ENCODE measurements at regions not wholly inside any gene's neighbourhood (a gene's known extent, or its start where the extent isn't known, plus 50 kb on each side); places are given as distances from the start of the nearest gene placed in this dataset.
"Not testable (repeated sequence)": the region's sequence is repeated elsewhere in the genome, so short reads cannot be mapped to it uniquely, and the experiment has no call there.

- no peak for TF ChIP-seq CTCF (conservative IDR thresholded peaks at IDR 0.05; ENCODE audit: low read depth, low read length)
- H3K4me3 ChIP-seq (ENCODE audit: low read depth, low read length), result no peak overlapping the region
- DNase-seq (ENCODE audit: low read depth), result no peak
Measured at GRCh38 chr10:42380926-42381547, 257.3 kb downstream of the ZNF33B start.

GRCh38 chr10:42367532-42368230, 270.7 kb downstream of the ZNF33B start:
- no peak for TF ChIP-seq CTCF (conservative IDR thresholded peaks at IDR 0.05; ENCODE audit: low read depth, low read length)
- peak; percentile 99 for DNase-seq (ENCODE audit: low read depth)
- H3K4me3 ChIP-seq (ENCODE audit: low read depth, low read length), result peak overlapping the region; percentile 81

- H3K4me3 ChIP-seq (ENCODE audit: low read depth, low read length), result no peak overlapping the region
- no peak for DNase-seq (ENCODE audit: low read depth)
- TF ChIP-seq CTCF (conservative IDR thresholded peaks at IDR 0.05; ENCODE audit: low read depth, low read length), result no peak
Measured at GRCh38 chr10:42351745-42352144, 286.6 kb downstream of the ZNF33B start.

GRCh38 chr10:42336593-42337337, 301.6 kb downstream of the ZNF33B start:
- H3K4me3 ChIP-seq (ENCODE audit: low read depth, low read length); DNase-seq (ENCODE audit: low read depth): not testable (repeated sequence)

GRCh38 chr10:42335653-42336296, 302.6 kb downstream of the ZNF33B start:
- DNase-seq (ENCODE audit: low read depth); H3K4me3 ChIP-seq (ENCODE audit: low read depth, low read length): not testable (repeated sequence)

- no peak overlapping the region for H3K4me3 ChIP-seq (ENCODE audit: low read depth, low read length)
- TF ChIP-seq CTCF (conservative IDR thresholded peaks at IDR 0.05; ENCODE audit: low read depth, low read length), result no peak
- no peak for DNase-seq (ENCODE audit: low read depth)
Measured at GRCh38 chr10:42304341-42304740, 334.0 kb downstream of the ZNF33B start.

GRCh38 chr10:42281896-42282295, 356.5 kb downstream of the ZNF33B start:
- H3K4me3 ChIP-seq (ENCODE audit: low read depth, low read length); DNase-seq (ENCODE audit: low read depth): not testable (repeated sequence)

- H3K4me3 ChIP-seq (ENCODE audit: low read depth, low read length); DNase-seq (ENCODE audit: low read depth): not testable (repeated sequence)
Measured at GRCh38 chr10:42269788-42270187, 368.6 kb downstream of the ZNF33B start.

GRCh38 chr10:42263259-42263658, 375.1 kb downstream of the ZNF33B start:
- H3K4me3 ChIP-seq (ENCODE audit: low read depth, low read length); DNase-seq (ENCODE audit: low read depth): not testable (repeated sequence)

- not testable (repeated sequence) for H3K4me3 ChIP-seq (ENCODE audit: low read depth, low read length); DNase-seq (ENCODE audit: low read depth)
Measured at GRCh38 chr10:42243002-42243401, 395.4 kb downstream of the ZNF33B start.

Measured in choroid plexus epithelial cell (primary cell).